ENCODE measurements at regions not wholly inside any gene's neighbourhood (a gene's known extent, or its start where the extent isn't known, plus 50 kb on each side); places are given as distances from the start of the nearest gene placed in this dataset.

- peak in 1 of 2 experiments; percentile 22 for DNase-seq
- Histone ChIP-seq H3K27me3 (no peaks in the 10 kb centered on the region), H3K36me3 (no peaks in the 10 kb centered on the region), H3K4me1 (peaks cover 7% of the 10 kb centered on the region), H3K27ac (no peak overlapping the region), H3K9me3 (replicated peaks) (no peaks in the 10 kb centered on the region), H3K4me3 (no peak overlapping the region)
Observed at GRCh38 chr7:85521108-85521694, 334.3 kb upstream of the SEMA3D start.

- no peak for DNase-seq
- Histone ChIP-seq H3K27ac (no peak overlapping the region), H3K27me3 (no peaks in the 10 kb centered on the region), H3K4me3 (no peak overlapping the region), H3K36me3 (no peaks in the 10 kb centered on the region), H3K9me3 (replicated peaks) (no peaks in the 10 kb centered on the region), H3K4me1 (peaks cover 7% of the 10 kb centered on the region)
Observed at GRCh38 chr7:85520175-85520574, 333.3 kb upstream of the SEMA3D start.

- peaks cover 7% of the 10 kb centered on the region for H3K4me1 ChIP-seq
- H3K36me3 ChIP-seq, result no peaks in the 10 kb centered on the region
- H3K9me3 ChIP-seq (replicated peaks), result no peaks in the 10 kb centered on the region
- H3K27ac ChIP-seq, result no peak overlapping the region
- no peak for DNase-seq
- H3K4me3 ChIP-seq, result no peak overlapping the region
- H3K27me3 ChIP-seq, result no peaks in the 10 kb centered on the region
Observed at GRCh38 chr7:85516675-85517074, 329.8 kb upstream of the SEMA3D start.

GRCh38 chr7:85512790-85513189 is 325.9 kb upstream of the SEMA3D start:
- Histone ChIP-seq H3K9me3 (replicated peaks) (no peaks in the 10 kb centered on the region), H3K4me3 (no peak overlapping the region), H3K27me3 (no peaks in the 10 kb centered on the region), H3K36me3 (no peaks in the 10 kb centered on the region), H3K27ac (no peak overlapping the region), H3K4me1 (no peaks in the 10 kb centered on the region)
- DNase-seq, result no peak

GRCh38 chr7:85510287-85510686 is 323.4 kb upstream of the SEMA3D start:
- H3K4me3 ChIP-seq, result no peak overlapping the region

GRCh38 chr7:85509476-85509875 is 322.6 kb upstream of the SEMA3D start:
- Histone ChIP-seq H3K36me3 (no peaks in the 10 kb centered on the region), H3K9me3 (replicated peaks) (no peaks in the 10 kb centered on the region), H3K4me1 (no peaks in the 10 kb centered on the region), H3K4me3 (no peak overlapping the region), H3K27me3 (no peaks in the 10 kb centered on the region), H3K27ac (no peak overlapping the region)
- no peak for DNase-seq

More at GRCh38 chr7:85510287-85510686, 323.4 kb upstream of the SEMA3D start:
- DNase-seq, result no peak
- Histone ChIP-seq H3K4me1 (no peaks in the 10 kb centered on the region), H3K27me3 (no peaks in the 10 kb centered on the region), H3K9me3 (replicated peaks) (no peaks in the 10 kb centered on the region), H3K27ac (no peak overlapping the region), H3K36me3 (no peaks in the 10 kb centered on the region)

- no peaks in the 10 kb centered on the region for H3K27me3 ChIP-seq
- H3K9me3 ChIP-seq (replicated peaks), result peaks cover 2% of the 10 kb centered on the region; the same call in 1 of the 2 replicates
- no peak overlapping the region for H3K4me3 ChIP-seq
- H3K27ac ChIP-seq, result no peak overlapping the region
- no peaks in the 10 kb centered on the region for H3K4me1 ChIP-seq
- no peaks in the 10 kb centered on the region for H3K36me3 ChIP-seq
- no peak for DNase-seq
Observed at GRCh38 chr7:85508642-85509410, 322.0 kb upstream of the SEMA3D start.

- Histone ChIP-seq H3K9me3 (replicated peaks) (peaks cover 3% of the 10 kb centered on the region), H3K27ac (no peak overlapping the region), H3K36me3 (no peaks in the 10 kb centered on the region), H3K27me3 (no peaks in the 10 kb centered on the region), H3K4me3 (no peak overlapping the region), H3K4me1 (no peaks in the 10 kb centered on the region; the same call in 1 of the 2 replicates)
- no peak for DNase-seq
Observed at GRCh38 chr7:85498031-85498430, 311.2 kb upstream of the SEMA3D start.

GRCh38 chr7:85489498-85489897 is 302.6 kb upstream of the SEMA3D start:
- no peaks in the 10 kb centered on the region for H3K36me3 ChIP-seq
- no peaks in the 10 kb centered on the region for H3K9me3 ChIP-seq (replicated peaks)
- no peak overlapping the region for H3K4me3 ChIP-seq
- no peaks in the 10 kb centered on the region for H3K27me3 ChIP-seq
- DNase-seq, result no peak
- no peak overlapping the region for H3K27ac ChIP-seq
- no peaks in the 10 kb centered on the region; the same call in 1 of the 2 replicates for H3K4me1 ChIP-seq

- Histone ChIP-seq H3K36me3 (no peaks in the 10 kb centered on the region), H3K27ac (no peak overlapping the region), H3K4me3 (no peak overlapping the region), H3K27me3 (no peaks in the 10 kb centered on the region), H3K4me1 (no peaks in the 10 kb centered on the region; the same call in 1 of the 2 replicates), H3K9me3 (replicated peaks) (no peaks in the 10 kb centered on the region)
- no peak for DNase-seq
Observed at GRCh38 chr7:85488406-85488805, 301.6 kb upstream of the SEMA3D start.

GRCh38 chr7:85483177-85483576 is 296.3 kb upstream of the SEMA3D start:
- no peak for DNase-seq
- H3K27me3 ChIP-seq, result no peaks in the 10 kb centered on the region
- no peaks in the 10 kb centered on the region for H3K36me3 ChIP-seq
- no peaks in the 10 kb centered on the region for H3K4me1 ChIP-seq
- H3K27ac ChIP-seq, result no peak overlapping the region
- H3K9me3 ChIP-seq (replicated peaks), result no peaks in the 10 kb centered on the region
- no peak overlapping the region for H3K4me3 ChIP-seq

- H3K27me3 ChIP-seq, result no peaks in the 10 kb centered on the region
- no peaks in the 10 kb centered on the region for H3K9me3 ChIP-seq (replicated peaks)
- H3K36me3 ChIP-seq, result no peaks in the 10 kb centered on the region
- no peak overlapping the region for H3K27ac ChIP-seq
- no peaks in the 10 kb centered on the region for H3K4me1 ChIP-seq
- DNase-seq, result no peak
- H3K4me3 ChIP-seq, result no peak overlapping the region
Observed at GRCh38 chr7:85480666-85481065, 293.8 kb upstream of the SEMA3D start.

- no peaks in the 10 kb centered on the region for H3K27me3 ChIP-seq
- DNase-seq, result no peak
- no peaks in the 10 kb centered on the region for H3K9me3 ChIP-seq (replicated peaks)
- H3K4me3 ChIP-seq, result no peak overlapping the region
- H3K36me3 ChIP-seq, result no peaks in the 10 kb centered on the region
- H3K27ac ChIP-seq, result no peak overlapping the region
- H3K4me1 ChIP-seq, result no peaks in the 10 kb centered on the region
Observed at GRCh38 chr7:85479918-85480643, 293.2 kb upstream of the SEMA3D start.

- Histone ChIP-seq H3K27me3 (no peaks in the 10 kb centered on the region), H3K4me3 (no peak overlapping the region), H3K27ac (no peak overlapping the region), H3K9me3 (replicated peaks) (no peaks in the 10 kb centered on the region), H3K4me1 (no peaks in the 10 kb centered on the region), H3K36me3 (no peaks in the 10 kb centered on the region)
- DNase-seq, result peak in 1 of 2 experiments; percentile 15
Observed at GRCh38 chr7:85478530-85478929, 291.7 kb upstream of the SEMA3D start.

GRCh38 chr7:85475476-85475875 is 288.6 kb upstream of the SEMA3D start:
- no peak overlapping the region for H3K27ac ChIP-seq

More at GRCh38 chr7:85475476-85475875, 288.6 kb upstream of the SEMA3D start:
- no peak overlapping the region for H3K4me3 ChIP-seq
- H3K9me3 ChIP-seq (replicated peaks), result no peaks in the 10 kb centered on the region; the same call in 1 of the 2 replicates
- no peaks in the 10 kb centered on the region for H3K4me1 ChIP-seq
- no peaks in the 10 kb centered on the region for H3K27me3 ChIP-seq
- H3K36me3 ChIP-seq, result no peaks in the 10 kb centered on the region
- no peak for DNase-seq
